Spleen (tissue), 11 donors: ENCODE measurements at regions not wholly inside any gene's neighbourhood (a gene's known extent, or its start where the extent isn't known, plus 50 kb on each side); places are given as distances from the start of the nearest gene placed in this dataset.

ENCODE experiments used
- DNase-seq: peaks from one replicate; pipeline ENCODE4 v3.0.0-alpha.2; 2020
- H3K27ac ChIP-seq, 8 donors: fragments of 200-600 bp; sonication (generic) in 7 of 8; 1 replicate in 4 of 8; 2 replicates in 4 of 8; pipeline versions ENCODE4 v1.5.0 to v1.8.0; 2016 to 2021; ENCODE audit warnings: inconsistent platforms in 4 of 8, mild to moderate bottlenecking in 4 of 8, moderate library complexity in 1 of 8
- H3K27me3 ChIP-seq, 7 donors: fragments of 200-600 bp; sonication (generic) in 6 of 7; replicated peaks in 1 of 7; 1 replicate in 4 of 7; 2 replicates in 3 of 7; pipeline versions ENCODE4 v1.5.0 to v1.8.0; 2016 to 2021; ENCODE audit warnings: inconsistent platforms in 3 of 7, mild to moderate bottlenecking in 1 of 7
- H3K36me3 ChIP-seq, 6 donors: fragments of 200-600 bp; sonication (generic) in 5 of 6; 1 replicate in 4 of 6; 2 replicates in 2 of 6; pipeline versions ENCODE4 v1.5.0 to v1.8.0; 2016 to 2021; ENCODE audit warnings: inconsistent platforms in 2 of 6
- H3K4me1 ChIP-seq, 6 donors: fragments of 200-600 bp; sonication (generic) in 5 of 6; 1 replicate in 3 of 6; 2 replicates in 3 of 6; pipeline versions ENCODE4 v1.5.0 to v1.8.0; 2016 to 2021; ENCODE audit warnings: inconsistent platforms in 3 of 6
- H3K4me3 ChIP-seq, 8 donors: fragments of 200-600 bp; sonication (generic) in 7 of 8; 1 replicate in 4 of 8; 2 replicates in 4 of 8; pipeline versions ENCODE4 v1.5.0 to v1.8.0; 2016 to 2021; ENCODE audit warnings: inconsistent platforms in 4 of 8, mild to moderate bottlenecking in 4 of 8, moderate library complexity in 2 of 8
- H3K9me3 ChIP-seq, 8 donors: fragments of 200-600 bp; sonication (generic) in 7 of 8; 1 replicate in 4 of 8; 2 replicates in 4 of 8; pipeline versions ENCODE4 v1.5.0 to v1.8.0; 2016 to 2021; ENCODE audit warnings: inconsistent platforms in 4 of 8
- CTCF ChIP-seq, 11 experiments: fragments of 200-600 bp in 7 of 11; fragments of 450-650 bp in 4 of 11; sonication (generic) in 4 of 11; IDR thresholded peaks in 8 of 11; conservative IDR thresholded peaks in 3 of 11; 1 replicate in 7 of 11; 2 replicates in 4 of 11; pipeline versions ENCODE4 v1.4.0 to v1.8.0; 2016 to 2021; ENCODE audit warnings: antibody characterized with exemption in 11 of 11, inconsistent platforms in 4 of 11, mild to moderate bottlenecking in 1 of 11
- POLR2A ChIP-seq, 3 donors: fragments of 450-650 bp; IDR thresholded peaks; one replicate each; pipeline ENCODE4 v1.5.1; 2017; ENCODE audit warnings: antibody characterized with exemption in 3 of 3, mild to moderate bottlenecking in 1 of 3
- POLR2AphosphoS5 ChIP-seq, 3 donors: sonication (generic); formaldehyde crosslinking; IDR thresholded peaks; one replicate each; pipeline ENCODE4 v1.5.1; 2017; ENCODE audit warnings: antibody characterized with exemption in 3 of 3
- WGBS, 5 donors: extraction: QIAGEN DNeasy Blood & Tissue Kit in 3 of 5; methylation state at CpG; one replicate each; pipeline versions ENCODE4 v1.1.5 to v1.1.7; 2013 to 2018; 5-methylcytosine and 5-hydroxymethylcytosine counted together
- intact Hi-C: fragments of 100-400 bp; cut with DNase I; formaldehyde crosslinking; loops from one replicate; pipeline ENCODE4 v1.15.0; 2023; ENCODE audit warnings: low total_unique reads
- donor health status: healthy with polysubstance abuse.
- donor health status: DM: no; HTN: no; CAD: no; lungs with moderate emphysema.
- donor health status: DM: no; HTN: no; CAD: no.
- donor health status: Bipolar disorder and iron deficiency.
- donor health status: healthy.
- donor health status: DM: no; HTN: no; CAD: no.
- donor health status: DM: yes; HTN: yes; CAD: no.

GRCh38 chr5:144697847-144698262 lies 527.2 kb downstream of the KCTD16 start:
- no peak for DNase-seq
- Histone ChIP-seq H3K4me1 (no peaks in the 10 kb centered on the region), H3K9me3 (no peaks in the 10 kb centered on the region), H3K4me3 (no peak overlapping the region), H3K36me3 (no peaks in the 10 kb centered on the region), H3K27ac (no peak overlapping the region), H3K27me3 (no peaks in the 10 kb centered on the region)
- WGBS, 5 donors, result 88 to 100% (median 100%) methylated on average over 1 of the region's 1 CpG
- TF ChIP-seq POLR2A (IDR thresholded peaks at IDR 0.05) (no peak), POLR2AphosphoS5 (IDR thresholded peaks at IDR 0.05) (no peak), CTCF (IDR thresholded peaks at IDR 0.05 in 8 of 11, conservative IDR thresholded peaks at IDR 0.05 in 3 of 11) (no peak)
- intact Hi-C loops, result no loop called here

- Histone ChIP-seq H3K27me3 (no peaks in the 10 kb centered on the region), H3K36me3 (no peaks in the 10 kb centered on the region), H3K4me3 (no peak overlapping the region), H3K27ac (no peak overlapping the region), H3K9me3 (peaks cover 0 to 16% (median 3%) of the 10 kb centered on the region in 8 donors), H3K4me1 (no peaks in the 10 kb centered on the region)
- 67 to 81% (median 72%) methylated on average over 3 of the region's 3 CpGs for WGBS, 5 donors
- TF ChIP-seq POLR2AphosphoS5 (IDR thresholded peaks at IDR 0.05) (no peak), CTCF (IDR thresholded peaks at IDR 0.05 in 8 of 11, conservative IDR thresholded peaks at IDR 0.05 in 3 of 11) (no peak), POLR2A (IDR thresholded peaks at IDR 0.05) (no peak)
- DNase-seq, result no peak
- intact Hi-C loops, result no loop called here
These were observed 521.3 kb downstream of the KCTD16 start for GRCh38 chr5:144691936-144692335.

- intact Hi-C loops, result no loop called here
- Histone ChIP-seq H3K4me3 (no peak overlapping the region), H3K4me1 (no peaks in the 10 kb centered on the region), H3K27me3 (no peaks in the 10 kb centered on the region), H3K27ac (no peak overlapping the region), H3K9me3 (peaks cover 0 to 23% (median 7%) of the 10 kb centered on the region in 8 donors), H3K36me3 (no peaks in the 10 kb centered on the region)
- 60 to 90% (median 72%) methylated on average over 1 of the region's 1 CpG for WGBS, 5 donors
- TF ChIP-seq POLR2AphosphoS5 (IDR thresholded peaks at IDR 0.05), result no peak
- TF ChIP-seq POLR2A (IDR thresholded peaks at IDR 0.05), result no peak
- TF ChIP-seq CTCF (IDR thresholded peaks at IDR 0.05 in 8 of 11, conservative IDR thresholded peaks at IDR 0.05 in 3 of 11), result no peak
- no peak for DNase-seq
These were observed 514.2 kb downstream of the KCTD16 start for GRCh38 chr5:144684899-144685298.

GRCh38 chr5:144680711-144681110 lies 510.0 kb downstream of the KCTD16 start:
- WGBS, 5 donors, result 77 to 93% (median 90%) methylated on average over 1 of the region's 1 CpG
- no peak for TF ChIP-seq CTCF (IDR thresholded peaks at IDR 0.05 in 8 of 11, conservative IDR thresholded peaks at IDR 0.05 in 3 of 11)
- TF ChIP-seq POLR2AphosphoS5 (IDR thresholded peaks at IDR 0.05), result no peak
- TF ChIP-seq POLR2A (IDR thresholded peaks at IDR 0.05), result no peak

More at GRCh38 chr5:144680711-144681110, 510.0 kb downstream of the KCTD16 start:
- H3K4me1 ChIP-seq, result no peaks in the 10 kb centered on the region
- H3K9me3 ChIP-seq, result peaks cover 0 to 11% (median 2%) of the 10 kb centered on the region in 8 donors
- no peaks in the 10 kb centered on the region for H3K36me3 ChIP-seq
- no peak for DNase-seq
- no peak overlapping the region for H3K27ac ChIP-seq
- no peak overlapping the region for H3K4me3 ChIP-seq
- no peaks in the 10 kb centered on the region for H3K27me3 ChIP-seq
- intact Hi-C loops, result no loop called here
